ENCODE measurements at regions not wholly inside any gene's neighbourhood (a gene's known extent, or its start where the extent isn't known, plus 50 kb on each side); places are given as distances from the start of the nearest gene placed in this dataset.

DNA sequence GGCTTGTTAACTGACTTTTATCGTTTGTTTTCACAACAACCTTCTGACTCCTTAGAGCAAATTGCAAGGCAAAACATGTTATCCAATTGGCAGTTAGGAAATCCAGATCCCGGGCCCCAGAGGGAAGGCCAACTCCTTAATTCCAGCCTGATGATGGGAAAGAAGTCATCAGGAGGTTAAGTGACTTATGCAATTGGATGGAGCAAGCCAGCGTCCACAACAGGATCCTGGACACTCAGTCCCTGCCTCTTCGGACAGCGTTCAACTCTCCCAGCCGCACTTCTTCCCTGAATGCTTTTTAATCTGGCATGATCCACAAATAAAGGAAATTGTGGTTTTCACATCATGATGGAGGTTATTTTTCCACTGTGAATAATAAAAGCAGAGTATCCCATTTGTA lies 310.1 kb downstream of the RAB28 start:
- ATAC-seq (no peak), DNase-seq (ENCODE audit: low spot score) (no peak), FAIRE-seq (no peak)
- H3K4me3 ChIP-seq (replicated peaks in 1 of 3; ENCODE audit: insufficient read depth in 1 of 3, low read depth in 2 of 3, low read length in 3 of 3), result no peak overlapping the region
- no peaks in the 10 kb centered on the region for H3K9me3 ChIP-seq (ENCODE audit: low read length)
- no peak overlapping the region for H2AFZ ChIP-seq (ENCODE audit: low read length)
- no peak overlapping the region for H3K9ac ChIP-seq (ENCODE audit: insufficient read depth, low read depth, low read length)
- H3K27me3 ChIP-seq (ENCODE audit: control insufficient read depth in 1 of 2, insufficient read depth in 2 of 2, low read length in 2 of 2), result no peaks in the 10 kb centered on the region
- in situ Hi-C loops (cut with HindIII; ENCODE audit: extremely low pct_ligation_motif_present, low pct_unique_long_range_greater_than_20kb), result no loop called here
- CTCF ChIA-PET (ENCODE audit: low intra/inter-chr PET ratio, low total read pairs), result no interaction called here
- POLR2A ChIA-PET, result no interaction called here
- WGBS (ENCODE audit: low lambda C conversion rate), result 93% methylated on average over 6 of the region's 6 CpGs
- no peaks in the 10 kb centered on the region for H4K20me1 ChIP-seq (ENCODE audit: insufficient read depth, low read length)
- no peaks in the 10 kb centered on the region for H3K36me3 ChIP-seq (replicated peaks in 1 of 2; ENCODE audit: control insufficient read depth in 1 of 2, insufficient read depth in 2 of 2, low read length in 2 of 2)
- no peaks in the 10 kb centered on the region for H3K79me2 ChIP-seq (ENCODE audit: insufficient read depth, low read length)
- H3K4me2 ChIP-seq (ENCODE audit: low read depth, low read length), result no peak overlapping the region
- intact Hi-C loops (cut with micrococcal nuclease; ENCODE audit: unreplicated experiment), result no loop called here
- H3K4me1 ChIP-seq (ENCODE audit: insufficient read depth, low read length), result no peaks in the 10 kb centered on the region
- no TSS peak for BruUV-seq (replicated peaks)
- no peak overlapping the region for H3K27ac ChIP-seq (ENCODE audit: extremely low read length, insufficient read depth, low read length)
- TF ChIP-seq, protein P1, sequence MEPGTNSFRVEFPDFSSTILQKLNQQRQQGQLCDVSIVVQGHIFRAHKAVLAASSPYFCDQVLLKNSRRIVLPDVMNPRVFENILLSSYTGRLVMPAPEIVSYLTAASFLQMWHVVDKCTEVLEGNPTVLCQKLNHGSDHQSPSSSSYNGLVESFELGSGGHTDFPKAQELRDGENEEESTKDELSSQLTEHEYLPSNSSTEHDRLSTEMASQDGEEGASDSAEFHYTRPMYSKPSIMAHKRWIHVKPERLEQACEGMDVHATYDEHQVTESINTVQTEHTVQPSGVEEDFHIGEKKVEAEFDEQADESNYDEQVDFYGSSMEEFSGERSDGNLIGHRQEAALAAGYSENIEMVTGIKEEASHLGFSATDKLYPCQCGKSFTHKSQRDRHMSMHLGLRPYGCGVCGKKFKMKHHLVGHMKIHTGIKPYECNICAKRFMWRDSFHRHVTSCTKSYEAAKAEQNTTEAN (CRISPR knock-in tag; conservative IDR thresholded peaks at IDR 0.05), result no peak
- no peak for TF ChIP-seq ZNF136 (CRISPR knock-in tag; IDR thresholded peaks at IDR 0.05; ENCODE audit: low read depth)
- no peak for TF ChIP-seq HDAC1 (CRISPR knock-in tag; IDR thresholded peaks at IDR 0.05)
- TF ChIP-seq HNRNPK (IDR thresholded peaks at IDR 0.05; ENCODE audit: low read depth, low read length, poor library complexity, severe bottlenecking), result no peak
- no peak for TF ChIP-seq MIER3 (CRISPR knock-in tag; IDR thresholded peaks at IDR 0.05; ENCODE audit: borderline replicate concordance)
- TF ChIP-seq PHF5A (CRISPR knock-in tag; IDR thresholded peaks at IDR 0.05; ENCODE audit: low read depth, unreplicated experiment), result no peak
- TF ChIP-seq KLF6 (CRISPR knock-in tag; IDR thresholded peaks at IDR 0.05), result no peak
- no peak for TF ChIP-seq ZNF33A (CRISPR knock-in tag; IDR thresholded peaks at IDR 0.05; ENCODE audit: borderline replicate concordance)
- TF ChIP-seq ZNF44 (CRISPR knock-in tag; IDR thresholded peaks at IDR 0.05), result no peak
- TF ChIP-seq PHF20 (CRISPR knock-in tag; IDR thresholded peaks at IDR 0.05), result no peak
- no peak for TF ChIP-seq SYNCRIP (IDR thresholded peaks at IDR 0.05; ENCODE audit: insufficient read depth, low read depth, low read length)
- TF ChIP-seq, protein P2, sequence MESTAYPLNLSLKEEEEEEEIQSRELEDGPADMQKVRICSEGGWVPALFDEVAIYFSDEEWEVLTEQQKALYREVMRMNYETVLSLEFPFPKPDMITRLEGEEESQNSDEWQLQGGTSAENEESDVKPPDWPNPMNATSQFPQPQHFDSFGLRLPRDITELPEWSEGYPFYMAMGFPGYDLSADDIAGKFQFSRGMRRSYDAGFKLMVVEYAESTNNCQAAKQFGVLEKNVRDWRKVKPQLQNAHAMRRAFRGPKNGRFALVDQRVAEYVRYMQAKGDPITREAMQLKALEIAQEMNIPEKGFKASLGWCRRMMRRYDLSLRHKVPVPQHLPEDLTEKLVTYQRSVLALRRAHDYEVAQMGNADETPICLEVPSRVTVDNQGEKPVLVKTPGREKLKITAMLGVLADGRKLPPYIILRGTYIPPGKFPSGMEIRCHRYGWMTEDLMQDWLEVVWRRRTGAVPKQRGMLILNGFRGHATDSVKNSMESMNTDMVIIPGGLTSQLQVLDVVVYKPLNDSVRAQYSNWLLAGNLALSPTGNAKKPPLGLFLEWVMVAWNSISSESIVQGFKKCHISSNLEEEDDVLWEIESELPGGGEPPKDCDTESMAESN (CRISPR knock-in tag; conservative IDR thresholded peaks at IDR 0.05), result no peak
- TF ChIP-seq, protein P3, sequence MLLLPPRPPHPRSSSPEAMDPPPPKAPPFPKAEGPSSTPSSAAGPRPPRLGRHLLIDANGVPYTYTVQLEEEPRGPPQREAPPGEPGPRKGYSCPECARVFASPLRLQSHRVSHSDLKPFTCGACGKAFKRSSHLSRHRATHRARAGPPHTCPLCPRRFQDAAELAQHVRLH (CRISPR knock-in tag; IDR thresholded peaks at IDR 0.05; ENCODE audit: borderline replicate concordance, low read depth), result no peak
- TF ChIP-seq, protein P4, sequence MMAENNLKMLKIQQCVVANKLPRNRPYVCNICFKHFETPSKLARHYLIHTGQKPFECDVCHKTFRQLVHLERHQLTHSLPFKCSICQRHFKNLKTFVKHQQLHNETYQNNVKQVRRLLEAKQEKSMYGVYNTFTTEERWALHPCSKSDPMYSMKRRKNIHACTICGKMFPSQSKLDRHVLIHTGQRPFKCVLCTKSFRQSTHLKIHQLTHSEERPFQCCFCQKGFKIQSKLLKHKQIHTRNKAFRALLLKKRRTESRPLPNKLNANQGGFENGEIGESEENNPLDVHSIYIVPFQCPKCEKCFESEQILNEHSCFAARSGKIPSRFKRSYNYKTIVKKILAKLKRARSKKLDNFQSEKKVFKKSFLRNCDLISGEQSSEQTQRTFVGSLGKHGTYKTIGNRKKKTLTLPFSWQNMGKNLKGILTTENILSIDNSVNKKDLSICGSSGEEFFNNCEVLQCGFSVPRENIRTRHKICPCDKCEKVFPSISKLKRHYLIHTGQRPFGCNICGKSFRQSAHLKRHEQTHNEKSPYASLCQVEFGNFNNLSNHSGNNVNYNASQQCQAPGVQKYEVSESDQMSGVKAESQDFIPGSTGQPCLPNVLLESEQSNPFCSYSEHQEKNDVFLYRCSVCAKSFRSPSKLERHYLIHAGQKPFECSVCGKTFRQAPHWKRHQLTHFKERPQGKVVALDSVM (CRISPR knock-in tag; IDR thresholded peaks at IDR 0.05), result no peak
- TF ChIP-seq, protein P5, sequence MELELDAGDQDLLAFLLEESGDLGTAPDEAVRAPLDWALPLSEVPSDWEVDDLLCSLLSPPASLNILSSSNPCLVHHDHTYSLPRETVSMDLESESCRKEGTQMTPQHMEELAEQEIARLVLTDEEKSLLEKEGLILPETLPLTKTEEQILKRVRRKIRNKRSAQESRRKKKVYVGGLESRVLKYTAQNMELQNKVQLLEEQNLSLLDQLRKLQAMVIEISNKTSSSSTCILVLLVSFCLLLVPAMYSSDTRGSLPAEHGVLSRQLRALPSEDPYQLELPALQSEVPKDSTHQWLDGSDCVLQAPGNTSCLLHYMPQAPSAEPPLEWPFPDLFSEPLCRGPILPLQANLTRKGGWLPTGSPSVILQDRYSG (CRISPR knock-in tag; IDR thresholded peaks at IDR 0.05), result no peak
- TF ChIP-seq, protein P6, sequence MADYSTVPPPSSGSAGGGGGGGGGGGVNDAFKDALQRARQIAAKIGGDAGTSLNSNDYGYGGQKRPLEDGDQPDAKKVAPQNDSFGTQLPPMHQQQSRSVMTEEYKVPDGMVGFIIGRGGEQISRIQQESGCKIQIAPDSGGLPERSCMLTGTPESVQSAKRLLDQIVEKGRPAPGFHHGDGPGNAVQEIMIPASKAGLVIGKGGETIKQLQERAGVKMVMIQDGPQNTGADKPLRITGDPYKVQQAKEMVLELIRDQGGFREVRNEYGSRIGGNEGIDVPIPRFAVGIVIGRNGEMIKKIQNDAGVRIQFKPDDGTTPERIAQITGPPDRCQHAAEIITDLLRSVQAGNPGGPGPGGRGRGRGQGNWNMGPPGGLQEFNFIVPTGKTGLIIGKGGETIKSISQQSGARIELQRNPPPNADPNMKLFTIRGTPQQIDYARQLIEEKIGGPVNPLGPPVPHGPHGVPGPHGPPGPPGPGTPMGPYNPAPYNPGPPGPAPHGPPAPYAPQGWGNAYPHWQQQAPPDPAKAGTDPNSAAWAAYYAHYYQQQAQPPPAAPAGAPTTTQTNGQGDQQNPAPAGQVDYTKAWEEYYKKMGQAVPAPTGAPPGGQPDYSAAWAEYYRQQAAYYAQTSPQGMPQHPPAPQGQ (CRISPR knock-in tag; IDR thresholded peaks at IDR 0.05; ENCODE audit: borderline replicate concordance), result no peak
- no peak for TF ChIP-seq POLR2A (IDR thresholded peaks at IDR 0.05; ENCODE audit: insufficient read depth in 1 of 2, low read depth in 2 of 2, low read length in 2 of 2)
- TF ChIP-seq NAIF1 (CRISPR knock-in tag; IDR thresholded peaks at IDR 0.05; ENCODE audit: borderline replicate concordance), result no peak

Data from HepG2 (cell line).